Liver (tissue), 8 donors: ENCODE measurements at regions not wholly inside any gene's neighbourhood (a gene's known extent, or its start where the extent isn't known, plus 50 kb on each side); places are given as distances from the start of the nearest gene placed in this dataset.

Experiments
- DNase-seq: peaks from one replicate; pipeline ENCODE4 v3.0.0-alpha.2; 2017; ENCODE audit warnings: low spot score
- H3K27ac ChIP-seq, 2 donors: one replicate each; pipeline ENCODE4 v1.7.0; 2013; ENCODE audit warnings: inconsistent platforms in 2 of 2, low read length in 2 of 2, control low read depth in 1 of 2, low read depth in 1 of 2, mild to moderate bottlenecking in 1 of 2
- H3K27me3 ChIP-seq, 4 donors: one replicate each; pipeline versions ENCODE4 v1.6.1 to v1.7.0; 2013; ENCODE audit warnings: low read length in 3 of 4, inconsistent platforms in 1 of 4, mild to moderate bottlenecking in 1 of 4, moderate library complexity in 1 of 4; ENCODE audit not compliant: control insufficient read depth in 4 of 4, insufficient read depth in 4 of 4
- H3K36me3 ChIP-seq, 4 donors: one replicate each; pipeline versions ENCODE4 v1.6.1 to v1.7.0; 2013; ENCODE audit warnings: low read length in 3 of 4, mild to moderate bottlenecking in 3 of 4, low read depth in 1 of 4, moderate library complexity in 1 of 4; ENCODE audit not compliant: control insufficient read depth in 4 of 4, insufficient read depth in 3 of 4
- H3K4me1 ChIP-seq, 4 donors: one replicate each; pipeline versions ENCODE4 v1.6.1 to v1.7.0; 2013; ENCODE audit warnings: low read length in 3 of 4, mild to moderate bottlenecking in 3 of 4, moderate library complexity in 1 of 4; ENCODE audit not compliant: control insufficient read depth in 4 of 4, insufficient read depth in 4 of 4
- H3K4me3 ChIP-seq, 3 donors: one replicate each; pipeline versions ENCODE4 v1.6.1 to v1.7.0; 2013; ENCODE audit warnings: low read length in 3 of 3, control low read depth in 1 of 3, low read depth in 1 of 3, mild to moderate bottlenecking in 1 of 3
- H3K9ac ChIP-seq, 2 donors: one replicate each; pipeline ENCODE4 v1.7.0; 2013; ENCODE audit warnings: low read length in 2 of 2, mild to moderate bottlenecking in 2 of 2, moderate library complexity in 2 of 2, control low read depth in 1 of 2, low read depth in 1 of 2
- H3K9me3 ChIP-seq, 4 donors: one replicate each; pipeline versions ENCODE4 v1.6.1 to v1.7.0; 2013; ENCODE audit warnings: low read length in 3 of 4; ENCODE audit not compliant: control insufficient read depth in 4 of 4
- EGR1 ChIP-seq, 2 donors: IDR thresholded peaks; 2 replicates each; pipeline ENCODE4 v1.6.1; 2016 to 2018; ENCODE audit warnings: antibody characterized with exemption in 2 of 2, low read depth in 2 of 2
- FOXA1 ChIP-seq: IDR thresholded peaks from 2 replicates; pipeline ENCODE4 v1.6.1; 2016; ENCODE audit warnings: antibody characterized with exemption
- FOXA2 ChIP-seq: IDR thresholded peaks from 2 replicates; pipeline ENCODE4 v1.6.1; 2016; ENCODE audit warnings: antibody characterized with exemption
- HNF4G ChIP-seq: IDR thresholded peaks from 2 replicates; pipeline ENCODE4 v1.6.1; 2016; ENCODE audit warnings: antibody characterized with exemption
- JUND ChIP-seq, 2 donors: IDR thresholded peaks; 2 replicates each; pipeline ENCODE4 v1.6.1; 2016; ENCODE audit warnings: antibody characterized with exemption in 2 of 2
- NR2F2 ChIP-seq: IDR thresholded peaks from 2 replicates; pipeline ENCODE4 v1.6.1; 2016; ENCODE audit warnings: antibody characterized with exemption
- RXRA ChIP-seq, 2 donors: IDR thresholded peaks; 2 replicates each; pipeline ENCODE4 v1.6.1; 2017 to 2018; ENCODE audit warnings: antibody characterized with exemption in 2 of 2, mild to moderate bottlenecking in 1 of 2
- SP1 ChIP-seq: IDR thresholded peaks from 2 replicates; pipeline ENCODE4 v1.6.1; 2018; ENCODE audit warnings: antibody characterized with exemption, mild to moderate bottlenecking
- WGBS: extraction: QIAGEN DNeasy Blood & Tissue Kit; methylation state at CpG from one replicate; pipeline ENCODE4 v1.1.7; 2013; 5-methylcytosine and 5-hydroxymethylcytosine counted together
- TF ChIP-seq, protein P1 (sequence below): fragments of 150-350 bp; IDR thresholded peaks from 2 replicates; pipeline ENCODE4 v1.5.1; 2017; ENCODE audit warnings: improper control_type of control experiment, low read depth, low read length; ENCODE audit not compliant: missing input control
- TF ChIP-seq, protein P2 (sequence below): IDR thresholded peaks from 2 replicates; pipeline ENCODE4 v1.6.1; 2016; ENCODE audit warnings: antibody characterized with exemption
- TF ChIP-seq, protein P3 (sequence below): IDR thresholded peaks from 2 replicates; pipeline ENCODE4 v1.6.1; 2016; ENCODE audit warnings: antibody characterized with exemption, mild to moderate bottlenecking
- TF ChIP-seq, protein P4 (sequence below): IDR thresholded peaks from 2 replicates; pipeline ENCODE4 v1.6.1; 2016; ENCODE audit warnings: antibody characterized with exemption
- donor health status: healthy.
- donor health status: healthy.
- donor health status: healthy.
- donor health status: healthy.
- donor health status: healthy.

DNA sequence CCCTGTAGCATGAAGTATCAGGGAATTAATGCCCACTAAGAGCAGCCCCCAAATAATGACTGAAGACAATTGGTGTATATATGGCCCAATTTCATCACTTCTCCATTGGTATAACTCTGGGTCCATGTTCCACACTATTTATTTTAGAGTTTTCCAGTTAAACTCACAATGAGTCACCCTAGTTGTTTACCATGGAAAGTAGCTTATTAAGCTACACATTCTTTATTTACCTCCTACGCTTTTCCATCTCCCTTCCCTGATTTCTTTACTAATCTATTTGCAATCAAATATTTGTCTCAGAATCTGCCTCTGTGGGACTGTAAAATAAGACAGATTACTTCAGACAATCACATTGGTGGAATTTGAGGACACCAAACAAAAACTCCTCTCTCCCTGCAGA lies 655.6 kb downstream of the SORCS1 start:
- no peak overlapping the region for H3K27ac ChIP-seq
- H3K4me3 ChIP-seq: no peak overlapping the region
- TF ChIP-seq, protein P1, sequence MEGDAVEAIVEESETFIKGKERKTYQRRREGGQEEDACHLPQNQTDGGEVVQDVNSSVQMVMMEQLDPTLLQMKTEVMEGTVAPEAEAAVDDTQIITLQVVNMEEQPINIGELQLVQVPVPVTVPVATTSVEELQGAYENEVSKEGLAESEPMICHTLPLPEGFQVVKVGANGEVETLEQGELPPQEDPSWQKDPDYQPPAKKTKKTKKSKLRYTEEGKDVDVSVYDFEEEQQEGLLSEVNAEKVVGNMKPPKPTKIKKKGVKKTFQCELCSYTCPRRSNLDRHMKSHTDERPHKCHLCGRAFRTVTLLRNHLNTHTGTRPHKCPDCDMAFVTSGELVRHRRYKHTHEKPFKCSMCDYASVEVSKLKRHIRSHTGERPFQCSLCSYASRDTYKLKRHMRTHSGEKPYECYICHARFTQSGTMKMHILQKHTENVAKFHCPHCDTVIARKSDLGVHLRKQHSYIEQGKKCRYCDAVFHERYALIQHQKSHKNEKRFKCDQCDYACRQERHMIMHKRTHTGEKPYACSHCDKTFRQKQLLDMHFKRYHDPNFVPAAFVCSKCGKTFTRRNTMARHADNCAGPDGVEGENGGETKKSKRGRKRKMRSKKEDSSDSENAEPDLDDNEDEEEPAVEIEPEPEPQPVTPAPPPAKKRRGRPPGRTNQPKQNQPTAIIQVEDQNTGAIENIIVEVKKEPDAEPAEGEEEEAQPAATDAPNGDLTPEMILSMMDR: no peak
- no peak for TF ChIP-seq JUND (IDR thresholded peaks at IDR 0.05)
- H3K36me3 ChIP-seq: no peaks in the 10 kb centered on the region
- H3K9me3 ChIP-seq: no peaks in the 10 kb centered on the region
- no peaks in the 10 kb centered on the region for H3K27me3 ChIP-seq
- no peaks in the 10 kb centered on the region for H3K4me1 ChIP-seq
- no peak overlapping the region for H3K9ac ChIP-seq
- 77% methylated on average over 1 of the region's 1 CpG for WGBS
- DNase-seq: no peak

DNA sequence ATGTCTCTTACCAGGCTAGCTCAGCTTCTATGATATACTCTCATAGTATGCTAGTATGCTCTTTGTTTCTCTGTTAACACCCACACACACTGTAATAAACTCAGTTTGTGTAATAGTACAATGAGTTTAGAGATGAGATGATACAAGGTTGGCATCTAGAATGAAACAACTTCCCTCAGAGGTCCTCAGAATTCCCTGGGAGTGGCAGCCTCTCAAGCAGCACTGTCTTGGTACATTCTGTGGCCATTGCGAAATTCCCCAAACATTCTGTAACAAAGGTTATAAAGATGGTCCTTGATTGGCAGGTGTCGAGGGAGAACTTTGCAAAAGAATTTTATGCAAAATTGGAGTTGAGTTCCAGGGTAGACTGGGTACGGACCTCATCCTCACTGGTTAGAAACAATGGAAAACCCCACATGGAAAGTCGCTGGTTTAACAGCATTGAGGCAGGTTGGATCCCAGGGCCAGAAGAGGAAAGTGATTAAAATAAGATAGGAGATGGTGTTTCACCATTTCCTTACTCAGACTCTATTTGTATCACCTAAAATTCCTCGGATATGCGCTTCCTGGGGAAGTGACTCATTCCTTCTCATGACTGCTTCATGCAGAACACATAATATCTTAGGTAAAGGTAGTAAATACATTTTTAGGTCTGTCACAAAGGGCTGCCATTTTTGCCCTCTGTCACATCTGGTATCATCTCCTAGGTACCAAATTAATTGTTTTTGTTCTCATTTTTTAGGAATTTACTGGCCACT lies 657.8 kb downstream of the SORCS1 start:
- TF ChIP-seq, protein P2, sequence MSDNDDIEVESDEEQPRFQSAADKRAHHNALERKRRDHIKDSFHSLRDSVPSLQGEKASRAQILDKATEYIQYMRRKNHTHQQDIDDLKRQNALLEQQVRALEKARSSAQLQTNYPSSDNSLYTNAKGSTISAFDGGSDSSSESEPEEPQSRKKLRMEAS: no peak
- TF ChIP-seq SP1 (no peak), FOXA2 (no peak), FOXA1 (no peak), RXRA (IDR thresholded peaks at IDR 0.05) (no peak), HNF4G (no peak), NR2F2 (no peak), EGR1 (IDR thresholded peaks at IDR 0.05; ENCODE audit: low read depth in 2 of 2) (no peak)
- TF ChIP-seq, protein P3, sequence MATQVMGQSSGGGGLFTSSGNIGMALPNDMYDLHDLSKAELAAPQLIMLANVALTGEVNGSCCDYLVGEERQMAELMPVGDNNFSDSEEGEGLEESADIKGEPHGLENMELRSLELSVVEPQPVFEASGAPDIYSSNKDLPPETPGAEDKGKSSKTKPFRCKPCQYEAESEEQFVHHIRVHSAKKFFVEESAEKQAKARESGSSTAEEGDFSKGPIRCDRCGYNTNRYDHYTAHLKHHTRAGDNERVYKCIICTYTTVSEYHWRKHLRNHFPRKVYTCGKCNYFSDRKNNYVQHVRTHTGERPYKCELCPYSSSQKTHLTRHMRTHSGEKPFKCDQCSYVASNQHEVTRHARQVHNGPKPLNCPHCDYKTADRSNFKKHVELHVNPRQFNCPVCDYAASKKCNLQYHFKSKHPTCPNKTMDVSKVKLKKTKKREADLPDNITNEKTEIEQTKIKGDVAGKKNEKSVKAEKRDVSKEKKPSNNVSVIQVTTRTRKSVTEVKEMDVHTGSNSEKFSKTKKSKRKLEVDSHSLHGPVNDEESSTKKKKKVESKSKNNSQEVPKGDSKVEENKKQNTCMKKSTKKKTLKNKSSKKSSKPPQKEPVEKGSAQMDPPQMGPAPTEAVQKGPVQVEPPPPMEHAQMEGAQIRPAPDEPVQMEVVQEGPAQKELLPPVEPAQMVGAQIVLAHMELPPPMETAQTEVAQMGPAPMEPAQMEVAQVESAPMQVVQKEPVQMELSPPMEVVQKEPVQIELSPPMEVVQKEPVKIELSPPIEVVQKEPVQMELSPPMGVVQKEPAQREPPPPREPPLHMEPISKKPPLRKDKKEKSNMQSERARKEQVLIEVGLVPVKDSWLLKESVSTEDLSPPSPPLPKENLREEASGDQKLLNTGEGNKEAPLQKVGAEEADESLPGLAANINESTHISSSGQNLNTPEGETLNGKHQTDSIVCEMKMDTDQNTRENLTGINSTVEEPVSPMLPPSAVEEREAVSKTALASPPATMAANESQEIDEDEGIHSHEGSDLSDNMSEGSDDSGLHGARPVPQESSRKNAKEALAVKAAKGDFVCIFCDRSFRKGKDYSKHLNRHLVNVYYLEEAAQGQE: no peak
- Histone ChIP-seq H3K27ac (no peak overlapping the region), H3K36me3 (no peaks in the 10 kb centered on the region), H3K4me3 (no peak overlapping the region), H3K9me3 (no peaks in the 10 kb centered on the region), H3K9ac (no peak overlapping the region), H3K27me3 (no peaks in the 10 kb centered on the region), H3K4me1 (no peaks in the 10 kb centered on the region)
- no peak for DNase-seq
- 79% methylated on average over 6 of the region's 6 CpGs for WGBS

DNA sequence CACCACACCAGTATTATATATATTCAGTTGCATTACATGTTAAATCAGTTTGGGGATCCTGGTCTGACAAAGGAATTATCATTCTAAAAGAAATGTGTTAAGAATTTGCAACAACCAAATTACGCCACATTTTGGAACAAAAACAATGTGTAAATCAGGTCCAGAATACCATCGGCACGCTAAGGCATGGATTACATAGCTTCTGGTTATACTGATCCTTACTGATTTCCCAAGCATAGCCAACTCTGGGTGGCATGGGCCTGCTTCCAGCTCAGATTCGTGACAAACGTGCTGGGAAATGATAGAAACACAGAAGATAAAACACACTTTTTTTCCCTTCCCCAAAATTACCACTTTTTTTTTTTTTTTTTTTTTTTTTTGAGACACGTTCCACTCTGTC lies 660.0 kb downstream of the SORCS1 start:
- Histone ChIP-seq H3K9me3 (no peaks in the 10 kb centered on the region), H3K36me3 (no peaks in the 10 kb centered on the region), H3K4me1 (peaks cover 0 to 9% (median 8%) of the 10 kb centered on the region in 4 donors), H3K9ac (no peak overlapping the region), H3K27ac (no peak overlapping the region), H3K27me3 (no peaks in the 10 kb centered on the region), H3K4me3 (no peak overlapping the region)
- 80% methylated on average over 6 of the region's 6 CpGs for WGBS
- DNase-seq: no peak
- TF ChIP-seq, protein P4, sequence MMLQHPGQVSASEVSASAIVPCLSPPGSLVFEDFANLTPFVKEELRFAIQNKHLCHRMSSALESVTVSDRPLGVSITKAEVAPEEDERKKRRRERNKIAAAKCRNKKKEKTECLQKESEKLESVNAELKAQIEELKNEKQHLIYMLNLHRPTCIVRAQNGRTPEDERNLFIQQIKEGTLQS: no peak
- TF ChIP-seq, protein P1: no peak
- TF ChIP-seq FOXA1 (no peak), EGR1 (IDR thresholded peaks at IDR 0.05; ENCODE audit: low read depth in 2 of 2) (no peak)
- TF ChIP-seq, protein P3: no peak
